ENCODE measurements at regions not wholly inside any gene's neighbourhood (a gene's known extent, or its start where the extent isn't known, plus 50 kb on each side); places are given as distances from the start of the nearest gene placed in this dataset.

- Histone ChIP-seq H3K4me1 (no peaks in the 10 kb centered on the region), H3K27ac (no peak overlapping the region), H3K36me3 (no peaks in the 10 kb centered on the region), H3K27me3 (no peaks in the 10 kb centered on the region), H3K9me3 (peaks cover 0 to 7% (median 0%) of the 10 kb centered on the region in 4 donors), H3K4me3 (no peak overlapping the region)
- no peak for DNase-seq (ENCODE audit: low spot score in 2 of 2)
- no peak for TF ChIP-seq CTCF (IDR thresholded peaks at IDR 0.05)
- no peak for TF ChIP-seq POLR2A (IDR thresholded peaks at IDR 0.05)
- no peak for TF ChIP-seq EP300 (IDR thresholded peaks at IDR 0.05)
- 94 to 96% methylated on average over 1 of the region's 1 CpG for WGBS, 2 donors
These were observed 102.1 kb upstream of the FAM13C start for GRCh38 chr10:59464483-59464882.

GRCh38 chr10:59463909-59464308 is 101.6 kb upstream of the FAM13C start:
- Histone ChIP-seq H3K27me3 (no peaks in the 10 kb centered on the region), H3K36me3 (no peaks in the 10 kb centered on the region), H3K4me1 (no peaks in the 10 kb centered on the region), H3K9me3 (peaks cover 0 to 1% (median 0%) of the 10 kb centered on the region in 4 donors), H3K4me3 (no peak overlapping the region), H3K27ac (no peak overlapping the region)
- 78 to 86% methylated on average over 4 of the region's 4 CpGs for WGBS, 2 donors
- DNase-seq (ENCODE audit: low spot score in 2 of 2), result no peak
- TF ChIP-seq EP300 (IDR thresholded peaks at IDR 0.05), result no peak
- no peak for TF ChIP-seq CTCF (IDR thresholded peaks at IDR 0.05)
- no peak for TF ChIP-seq POLR2A (IDR thresholded peaks at IDR 0.05)

GRCh38 chr10:59460601-59461000 is 98.3 kb upstream of the FAM13C start:
- Histone ChIP-seq H3K36me3 (no peaks in the 10 kb centered on the region), H3K27ac (no peak overlapping the region), H3K9me3 (no peaks in the 10 kb centered on the region), H3K27me3 (no peaks in the 10 kb centered on the region), H3K4me1 (no peaks in the 10 kb centered on the region), H3K4me3 (no peak overlapping the region)
- WGBS, 2 donors, result 75 to 77% methylated on average over 3 of the region's 3 CpGs
- no peak for DNase-seq (ENCODE audit: low spot score in 2 of 2)
- TF ChIP-seq EP300 (IDR thresholded peaks at IDR 0.05) (no peak), CTCF (IDR thresholded peaks at IDR 0.05) (no peak), POLR2A (IDR thresholded peaks at IDR 0.05) (no peak)

GRCh38 chr10:59456199-59456598 is 93.8 kb upstream of the FAM13C start:
- Histone ChIP-seq H3K4me1 (no peaks in the 10 kb centered on the region), H3K9me3 (no peaks in the 10 kb centered on the region), H3K36me3 (no peaks in the 10 kb centered on the region), H3K4me3 (no peak overlapping the region), H3K27ac (no peak overlapping the region), H3K27me3 (no peaks in the 10 kb centered on the region)
- WGBS, 2 donors, result 49 to 52% methylated on average over 2 of the region's 2 CpGs
- TF ChIP-seq POLR2A (IDR thresholded peaks at IDR 0.05), result no peak
- no peak for DNase-seq (ENCODE audit: low spot score in 2 of 2)

- WGBS, 2 donors, result 81 to 84% methylated on average over 5 of the region's 5 CpGs
- Histone ChIP-seq H3K36me3 (no peaks in the 10 kb centered on the region), H3K27ac (no peak overlapping the region), H3K9me3 (no peaks in the 10 kb centered on the region), H3K4me3 (no peak overlapping the region), H3K27me3 (no peaks in the 10 kb centered on the region), H3K4me1 (no peaks in the 10 kb centered on the region)
- no peak for TF ChIP-seq POLR2A (IDR thresholded peaks at IDR 0.05)
- TF ChIP-seq CTCF (IDR thresholded peaks at IDR 0.05), result no peak
- TF ChIP-seq EP300 (IDR thresholded peaks at IDR 0.05), result no peak
- no peak for DNase-seq (ENCODE audit: low spot score in 2 of 2)
These were observed 92.0 kb upstream of the FAM13C start for GRCh38 chr10:59454171-59454919.
